ENCODE measurements at regions not wholly inside any gene's neighbourhood (a gene's known extent, or its start where the extent isn't known, plus 50 kb on each side); places are given as distances from the start of the nearest gene placed in this dataset.

GRCh38 chr9:75228893-75229292 lies 140.6 kb downstream of the OSTF1 start:
- no peak overlapping the region for H4K8ac ChIP-seq (ENCODE audit: low read depth, low read length)
- no peaks in the 10 kb centered on the region for H3K79me1 ChIP-seq (ENCODE audit: low read length)
- H2AFZ ChIP-seq (ENCODE audit: insufficient read depth, low read length, poor library complexity): no peak overlapping the region
- no CpG with 5 or more reads among the region's 3 CpGs for WGBS (ENCODE audit: extremely low coverage, insufficient coverage, insufficient read length)
- H3K4me2 ChIP-seq (ENCODE audit: low read length): no peak overlapping the region
- DNase-seq: no peak
- H3K23ac ChIP-seq (ENCODE audit: low read length): no peak overlapping the region
- H4K12ac ChIP-seq (ENCODE audit: low read depth, low read length): no peak overlapping the region
- no peaks in the 10 kb centered on the region for H3K4me1 ChIP-seq (ENCODE audit: control insufficient read depth in 1 of 2, insufficient read depth in 2 of 2, low read length in 2 of 2)
- no peak overlapping the region for H3K14ac ChIP-seq (ENCODE audit: low read length)
- H2BK120ac ChIP-seq (ENCODE audit: insufficient read depth, low read length, poor library complexity): no peak overlapping the region
- no peaks in the 10 kb centered on the region for H3K79me2 ChIP-seq (ENCODE audit: control insufficient read depth, insufficient read depth, low read length, poor library complexity)
- no peak overlapping the region for H3K4me3 ChIP-seq (ENCODE audit: low read depth, low read length)
- H2AK5ac ChIP-seq (ENCODE audit: low read length): no peak overlapping the region
- H3K9ac ChIP-seq (ENCODE audit: low read length): no peak overlapping the region
- no peaks in the 10 kb centered on the region for H3K27me3 ChIP-seq (ENCODE audit: insufficient read depth, low read length)
- no peak overlapping the region for H2BK12ac ChIP-seq (ENCODE audit: low read length)
- H3K18ac ChIP-seq (ENCODE audit: low read length): no peak overlapping the region
- H3K36me3 ChIP-seq (ENCODE audit: control insufficient read depth in 1 of 2, insufficient read depth in 2 of 2, low read length in 2 of 2): peaks cover 0 to 2% of the 10 kb centered on the region in 2 experiments
- H3K9me3 ChIP-seq (ENCODE audit: insufficient read depth, low read depth, low read length): peaks cover 3% of the 10 kb centered on the region
- H2BK5ac ChIP-seq (ENCODE audit: low read depth, low read length, poor library complexity): no peak overlapping the region
- H4K91ac ChIP-seq (ENCODE audit: low read depth, low read length): no peak overlapping the region
- no peak overlapping the region for H3K27ac ChIP-seq (ENCODE audit: low read depth, low read length)
- no peak overlapping the region for H3K4ac ChIP-seq (ENCODE audit: low read depth, low read length)

GRCh38 chr9:75229605-75230332 lies 141.5 kb downstream of the OSTF1 start:
- no peak overlapping the region for H3K23ac ChIP-seq (ENCODE audit: low read length)
- H2AK5ac ChIP-seq (ENCODE audit: low read length): no peak overlapping the region
- no peak overlapping the region for H3K27ac ChIP-seq (ENCODE audit: low read depth, low read length)
- H2BK120ac ChIP-seq (ENCODE audit: insufficient read depth, low read length, poor library complexity): no peak overlapping the region
- no peak overlapping the region for H3K18ac ChIP-seq (ENCODE audit: low read length)
- peaks cover 0 to 2% of the 10 kb centered on the region in 2 experiments for H3K36me3 ChIP-seq (ENCODE audit: control insufficient read depth in 1 of 2, insufficient read depth in 2 of 2, low read length in 2 of 2)
- no peak overlapping the region for H2AFZ ChIP-seq (ENCODE audit: insufficient read depth, low read length, poor library complexity)
- no peaks in the 10 kb centered on the region for H3K4me1 ChIP-seq (ENCODE audit: control insufficient read depth in 1 of 2, insufficient read depth in 2 of 2, low read length in 2 of 2)
- H3K9ac ChIP-seq (ENCODE audit: low read length): no peak overlapping the region
- WGBS (ENCODE audit: extremely low coverage, insufficient coverage, insufficient read length): no CpG with 5 or more reads among the region's 5 CpGs
- no peak overlapping the region for H4K8ac ChIP-seq (ENCODE audit: low read depth, low read length)
- no peak overlapping the region for H2BK5ac ChIP-seq (ENCODE audit: low read depth, low read length, poor library complexity)
- no peak overlapping the region for H3K4me2 ChIP-seq (ENCODE audit: low read length)
- no peak overlapping the region for H4K12ac ChIP-seq (ENCODE audit: low read depth, low read length)
- H3K4ac ChIP-seq (ENCODE audit: low read depth, low read length): no peak overlapping the region
- no peaks in the 10 kb centered on the region for H3K79me1 ChIP-seq (ENCODE audit: low read length)
- H3K4me3 ChIP-seq (ENCODE audit: low read depth, low read length): no peak overlapping the region
- H3K27me3 ChIP-seq (ENCODE audit: insufficient read depth, low read length): no peaks in the 10 kb centered on the region
- DNase-seq: no peak
- no peak overlapping the region for H2BK12ac ChIP-seq (ENCODE audit: low read length)
- no peak overlapping the region for H3K14ac ChIP-seq (ENCODE audit: low read length)
- H4K91ac ChIP-seq (ENCODE audit: low read depth, low read length): no peak overlapping the region
- no peaks in the 10 kb centered on the region for H3K79me2 ChIP-seq (ENCODE audit: control insufficient read depth, insufficient read depth, low read length, poor library complexity)
- peaks cover 3% of the 10 kb centered on the region for H3K9me3 ChIP-seq (ENCODE audit: insufficient read depth, low read depth, low read length)

DNA sequence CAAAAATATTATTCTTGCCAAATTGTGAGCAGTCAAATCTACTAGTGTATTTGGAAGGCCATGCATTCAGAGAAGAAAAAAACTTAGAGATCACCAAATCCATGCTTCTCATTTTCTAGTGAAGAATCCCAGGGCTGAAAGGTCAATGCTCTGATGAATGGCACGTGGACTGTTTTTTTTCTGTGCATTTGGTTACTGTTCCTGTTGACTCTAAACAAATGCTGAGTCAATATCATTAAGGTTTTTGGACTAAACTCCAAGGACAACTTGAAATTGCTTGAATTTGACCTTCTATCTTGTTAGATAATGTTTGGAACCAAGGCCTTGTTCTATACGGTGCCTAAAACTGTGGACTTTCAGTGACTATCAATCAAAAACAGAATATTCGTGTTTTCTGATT lies 142.2 kb downstream of the OSTF1 start:
- Histone ChIP-seq H2AK5ac (ENCODE audit: low read length) (no peak overlapping the region), H3K9ac (ENCODE audit: low read length) (no peak overlapping the region), H2BK120ac (ENCODE audit: insufficient read depth, low read length, poor library complexity) (no peak overlapping the region), H3K4me3 (ENCODE audit: low read depth, low read length) (no peak overlapping the region), H4K8ac (ENCODE audit: low read depth, low read length) (no peak overlapping the region), H3K27ac (ENCODE audit: low read depth, low read length) (no peak overlapping the region), H2BK12ac (ENCODE audit: low read length) (no peak overlapping the region), H4K12ac (ENCODE audit: low read depth, low read length) (no peak overlapping the region), H3K4me1 (ENCODE audit: control insufficient read depth in 1 of 2, insufficient read depth in 2 of 2, low read length in 2 of 2) (no peaks in the 10 kb centered on the region), H4K91ac (ENCODE audit: low read depth, low read length) (no peak overlapping the region), H3K18ac (ENCODE audit: low read length) (no peak overlapping the region), H3K4ac (ENCODE audit: low read depth, low read length) (no peak overlapping the region), H3K27me3 (ENCODE audit: insufficient read depth, low read length) (no peaks in the 10 kb centered on the region), H3K23ac (ENCODE audit: low read length) (no peak overlapping the region), H3K4me2 (ENCODE audit: low read length) (no peak overlapping the region), H2BK5ac (ENCODE audit: low read depth, low read length, poor library complexity) (no peak overlapping the region), H3K79me2 (ENCODE audit: control insufficient read depth, insufficient read depth, low read length, poor library complexity) (no peaks in the 10 kb centered on the region), H3K79me1 (ENCODE audit: low read length) (no peaks in the 10 kb centered on the region), H3K36me3 (ENCODE audit: control insufficient read depth in 1 of 2, insufficient read depth in 2 of 2, low read length in 2 of 2) (peaks cover 0 to 2% of the 10 kb centered on the region in 2 experiments), H2AFZ (ENCODE audit: insufficient read depth, low read length, poor library complexity) (no peak overlapping the region), H3K14ac (ENCODE audit: low read length) (no peak overlapping the region), H3K9me3 (ENCODE audit: insufficient read depth, low read depth, low read length) (peaks cover 5% of the 10 kb centered on the region)
- no CpG with 5 or more reads among the region's 3 CpGs for WGBS (ENCODE audit: extremely low coverage, insufficient coverage, insufficient read length)
- no peak for DNase-seq

DNA sequence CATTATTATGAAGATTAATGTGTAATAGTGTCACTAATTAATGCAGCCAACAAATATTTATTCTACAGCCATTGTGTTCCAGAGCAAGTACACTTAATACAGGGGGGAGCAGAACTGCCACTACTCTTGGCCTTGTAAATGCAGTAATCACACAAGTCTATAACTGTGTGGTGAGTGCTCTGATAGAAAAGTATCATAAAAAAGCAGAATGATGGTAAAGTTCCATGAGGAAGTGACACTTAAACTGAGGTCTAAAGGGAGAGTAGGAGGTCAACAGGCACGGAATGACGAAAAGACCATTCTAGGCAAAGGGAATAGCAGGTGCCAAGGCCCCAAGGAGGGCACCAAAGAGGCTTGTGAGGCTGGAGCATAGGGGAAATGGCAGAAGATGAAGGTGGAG lies 142.9 kb downstream of the OSTF1 start:
- H3K18ac ChIP-seq (ENCODE audit: low read length): no peak overlapping the region

More for the DNA sequence above, 142.9 kb downstream of the OSTF1 start:
- Histone ChIP-seq H3K14ac (ENCODE audit: low read length) (no peak overlapping the region), H3K4me3 (ENCODE audit: low read depth, low read length) (no peak overlapping the region), H3K9me3 (ENCODE audit: insufficient read depth, low read depth, low read length) (peaks cover 9% of the 10 kb centered on the region), H2BK12ac (ENCODE audit: low read length) (no peak overlapping the region), H2AFZ (ENCODE audit: insufficient read depth, low read length, poor library complexity) (no peak overlapping the region), H2BK5ac (ENCODE audit: low read depth, low read length, poor library complexity) (no peak overlapping the region), H3K23ac (ENCODE audit: low read length) (no peak overlapping the region), H3K79me1 (ENCODE audit: low read length) (no peaks in the 10 kb centered on the region), H3K79me2 (ENCODE audit: control insufficient read depth, insufficient read depth, low read length, poor library complexity) (no peaks in the 10 kb centered on the region), H3K9ac (ENCODE audit: low read length) (no peak overlapping the region), H4K12ac (ENCODE audit: low read depth, low read length) (no peak overlapping the region), H3K4me1 (ENCODE audit: control insufficient read depth in 1 of 2, insufficient read depth in 2 of 2, low read length in 2 of 2) (no peaks in the 10 kb centered on the region), H3K27me3 (ENCODE audit: insufficient read depth, low read length) (no peaks in the 10 kb centered on the region), H4K91ac (ENCODE audit: low read depth, low read length) (no peak overlapping the region), H2BK120ac (ENCODE audit: insufficient read depth, low read length, poor library complexity) (no peak overlapping the region), H4K8ac (ENCODE audit: low read depth, low read length) (no peak overlapping the region), H2AK5ac (ENCODE audit: low read length) (no peak overlapping the region), H3K4me2 (ENCODE audit: low read length) (no peak overlapping the region), H3K27ac (ENCODE audit: low read depth, low read length) (no peak overlapping the region), H3K36me3 (ENCODE audit: control insufficient read depth in 1 of 2, insufficient read depth in 2 of 2, low read length in 2 of 2) (peaks cover 0 to 2% of the 10 kb centered on the region in 2 experiments), H3K4ac (ENCODE audit: low read depth, low read length) (no peak overlapping the region)
- no CpG with 5 or more reads among the region's 2 CpGs for WGBS (ENCODE audit: extremely low coverage, insufficient coverage, insufficient read length)
- no peak for DNase-seq

Data from trophoblast cell (in vitro differentiated cells and primary cell).